ENCODE measurements at regions not wholly inside any gene's neighbourhood (a gene's known extent, or its start where the extent isn't known, plus 50 kb on each side); places are given as distances from the start of the nearest gene placed in this dataset.

DNA sequence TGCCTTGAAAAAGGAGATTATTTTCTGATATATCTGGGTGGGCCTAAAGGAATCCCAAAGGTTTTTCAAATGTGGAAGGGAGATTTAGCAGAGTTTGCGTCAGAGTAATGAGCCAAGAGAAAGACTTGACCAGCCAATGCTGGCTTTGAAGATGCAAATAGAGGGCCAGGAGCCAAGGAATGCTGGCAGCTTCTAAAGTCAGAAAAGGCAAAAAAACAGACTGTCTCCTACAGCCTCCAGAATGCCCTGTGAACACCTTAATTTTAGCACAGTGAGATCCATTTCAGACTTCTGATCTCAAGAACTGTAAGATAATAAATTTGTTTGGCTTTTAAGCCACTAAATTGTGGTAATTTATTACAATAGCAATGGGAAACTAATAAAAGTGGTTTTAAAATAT, 122.6 kb upstream of the FREM1 start:
- TF ChIP-seq, protein P1, sequence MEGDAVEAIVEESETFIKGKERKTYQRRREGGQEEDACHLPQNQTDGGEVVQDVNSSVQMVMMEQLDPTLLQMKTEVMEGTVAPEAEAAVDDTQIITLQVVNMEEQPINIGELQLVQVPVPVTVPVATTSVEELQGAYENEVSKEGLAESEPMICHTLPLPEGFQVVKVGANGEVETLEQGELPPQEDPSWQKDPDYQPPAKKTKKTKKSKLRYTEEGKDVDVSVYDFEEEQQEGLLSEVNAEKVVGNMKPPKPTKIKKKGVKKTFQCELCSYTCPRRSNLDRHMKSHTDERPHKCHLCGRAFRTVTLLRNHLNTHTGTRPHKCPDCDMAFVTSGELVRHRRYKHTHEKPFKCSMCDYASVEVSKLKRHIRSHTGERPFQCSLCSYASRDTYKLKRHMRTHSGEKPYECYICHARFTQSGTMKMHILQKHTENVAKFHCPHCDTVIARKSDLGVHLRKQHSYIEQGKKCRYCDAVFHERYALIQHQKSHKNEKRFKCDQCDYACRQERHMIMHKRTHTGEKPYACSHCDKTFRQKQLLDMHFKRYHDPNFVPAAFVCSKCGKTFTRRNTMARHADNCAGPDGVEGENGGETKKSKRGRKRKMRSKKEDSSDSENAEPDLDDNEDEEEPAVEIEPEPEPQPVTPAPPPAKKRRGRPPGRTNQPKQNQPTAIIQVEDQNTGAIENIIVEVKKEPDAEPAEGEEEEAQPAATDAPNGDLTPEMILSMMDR (IDR thresholded peaks at IDR 0.05; ENCODE audit: insufficient read depth, low read length, poor library complexity, severe bottlenecking): no peak
- TF ChIP-seq EZH2phosphoT487 (conservative IDR thresholded peaks at IDR 0.05; ENCODE audit: low read length): no peak

Measured in SU-DHL-6 (cell line).